Activated CD4-positive, alpha-beta T cell treated with anti-CD3 and anti-CD28 coated beads, Interleukin-2, amount 50 U/mL, for 48 hours (primary cell): ENCODE measurements at regions not wholly inside any gene's neighbourhood (a gene's known extent, or its start where the extent isn't known, plus 50 kb on each side); places are given as distances from the start of the nearest gene placed in this dataset.

ENCODE experiments used
- DNase-seq, 2 experiments: peaks; one replicate each; pipeline ENCODE4 v3.0.0-alpha.2; 2020

DNA sequence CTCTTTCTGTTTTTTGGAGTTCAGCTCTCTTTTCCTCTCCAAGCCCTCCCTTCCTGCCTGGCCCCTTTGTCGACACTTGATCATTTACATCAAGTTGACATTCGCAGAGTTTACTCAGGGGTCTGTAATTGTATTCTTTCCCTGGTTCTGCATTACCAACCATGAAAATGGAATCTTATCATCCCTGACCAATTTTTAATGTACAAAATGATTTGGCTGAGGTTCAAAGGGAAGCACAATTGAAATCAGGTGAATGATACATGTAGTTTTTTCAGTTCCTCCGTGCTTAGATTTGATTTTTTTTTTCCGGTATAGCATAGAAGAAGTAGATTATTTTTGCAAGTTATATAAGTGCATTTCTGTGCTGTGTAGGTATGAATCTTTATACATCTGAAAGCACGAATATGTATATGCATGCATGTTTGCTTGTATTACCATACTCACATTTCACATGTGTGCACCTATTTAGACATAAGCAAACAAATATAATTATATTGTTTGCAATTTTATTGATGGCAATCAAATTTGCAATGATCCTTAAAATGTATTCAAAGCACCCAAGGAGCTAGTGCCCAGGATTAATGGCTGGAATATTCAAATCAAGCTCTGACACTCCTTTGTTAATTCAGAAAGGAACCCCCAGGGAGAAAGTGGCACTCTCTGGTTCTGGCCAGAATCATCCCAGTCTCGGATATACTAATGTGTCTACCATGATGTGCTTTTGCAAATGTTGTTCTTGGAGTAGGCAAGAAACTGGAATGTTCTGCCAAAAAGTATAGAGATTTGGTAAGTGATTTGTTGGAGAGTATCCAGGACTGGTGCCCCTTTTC is 189.3 kb downstream of the VRK1 start:
- no peak for DNase-seq

DNA sequence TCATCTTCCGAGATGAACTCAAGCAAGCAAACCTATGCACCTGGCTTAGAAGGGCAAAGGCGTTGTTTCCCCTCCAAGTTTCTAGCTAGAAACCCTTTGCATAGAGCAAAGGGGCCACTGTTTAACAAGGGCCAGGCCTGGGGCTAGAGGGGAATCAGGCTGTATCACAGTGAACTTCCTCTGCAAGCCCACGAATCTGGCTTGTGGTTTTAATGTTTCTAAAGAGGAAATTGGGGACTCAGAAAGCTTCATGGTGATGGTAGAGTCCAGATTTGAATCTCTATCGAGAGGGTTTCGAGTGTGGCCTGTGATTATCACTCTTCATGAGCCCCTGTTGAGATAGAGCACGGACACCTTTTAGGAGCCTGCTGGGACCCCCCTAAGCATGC is 189.9 kb downstream of the VRK1 start:
- DNase-seq: no peak

- DNase-seq: no peak
Measured at GRCh38 chr14:96987771-96988170, 190.6 kb downstream of the VRK1 start.

GRCh38 chr14:96989306-96989705 is 192.1 kb downstream of the VRK1 start:
- DNase-seq: no peak

- DNase-seq: no peak
Measured at GRCh38 chr14:96991226-96991625, 194.0 kb downstream of the VRK1 start.

GRCh38 chr14:96994999-96995398 is 197.8 kb downstream of the VRK1 start:
- DNase-seq: no peak

- no peak for DNase-seq
Measured at GRCh38 chr14:96997269-96997668, 200.1 kb downstream of the VRK1 start.

DNA sequence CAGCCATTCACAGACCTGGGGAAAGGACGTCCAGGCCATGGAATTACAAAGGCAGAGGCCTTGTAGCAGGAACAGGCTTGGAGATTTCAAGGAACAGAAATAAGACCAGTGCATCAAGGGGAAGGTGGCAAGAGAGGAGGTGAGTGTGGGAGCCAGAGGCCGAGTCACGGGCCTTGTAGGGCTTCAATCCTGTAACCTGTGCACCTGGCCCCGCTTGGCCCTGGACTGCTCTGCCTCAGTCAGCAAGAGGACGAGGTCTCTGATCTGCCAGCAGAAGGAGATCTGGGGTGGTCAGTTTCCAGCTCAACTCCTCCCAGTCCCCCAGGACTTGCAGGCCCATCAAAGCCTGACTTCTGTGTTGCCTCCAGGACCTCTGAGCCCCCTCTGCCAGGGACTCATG is 200.8 kb downstream of the VRK1 start:
- DNase-seq: no peak

GRCh38 chr14:96999654-97000155 is 202.5 kb downstream of the VRK1 start:
- DNase-seq: no peak

DNA sequence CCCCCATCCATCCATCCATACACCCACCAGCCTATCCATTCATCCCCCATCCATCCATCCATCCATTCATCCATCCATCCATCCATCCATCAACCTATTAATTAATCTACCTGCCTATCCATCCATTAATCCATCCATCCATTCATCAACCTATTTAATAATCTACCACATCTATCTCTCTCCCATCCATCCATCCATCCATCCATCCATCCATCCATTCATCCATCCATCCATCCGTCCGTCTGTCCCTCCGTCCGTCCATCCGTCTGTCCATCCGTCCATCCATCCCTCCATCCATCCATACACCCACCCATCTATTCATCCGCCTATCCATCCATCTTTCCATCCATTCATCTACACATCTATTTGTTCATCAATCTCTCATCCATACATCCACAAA is 205.3 kb downstream of the VRK1 start:
- no peak for DNase-seq

GRCh38 chr14:97005934-97006333 is 208.8 kb downstream of the VRK1 start:
- no peak for DNase-seq

DNA sequence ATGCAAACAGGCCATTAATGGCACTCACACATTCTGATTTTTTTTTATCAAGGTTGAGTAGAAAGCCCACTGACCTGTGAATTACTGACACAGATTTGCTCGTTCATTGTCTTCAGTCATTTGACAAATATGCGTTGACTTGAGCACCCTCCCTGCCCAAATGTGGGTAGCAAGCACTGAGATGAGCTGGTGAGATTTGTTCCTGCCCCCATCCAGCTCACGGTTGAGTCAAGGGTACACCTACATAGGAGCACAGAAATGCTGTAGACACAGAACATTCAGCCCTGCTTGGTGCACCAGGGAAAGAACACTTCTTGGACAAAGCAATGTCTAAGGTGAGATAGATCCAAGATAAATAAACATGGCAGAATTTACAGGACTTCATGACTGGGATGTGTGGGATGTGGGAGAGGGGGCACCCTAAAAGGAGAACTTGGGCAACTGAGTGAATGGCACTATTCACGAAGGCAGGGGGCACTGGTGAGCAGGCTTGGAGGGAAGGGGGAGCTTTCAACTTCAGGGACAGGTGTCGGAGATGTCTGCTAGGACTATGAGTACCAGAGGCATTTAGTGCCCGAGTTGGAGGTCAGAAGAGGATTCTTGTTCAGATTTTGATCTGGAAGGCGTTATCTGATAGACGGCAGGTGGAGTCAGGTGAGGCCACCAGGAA is 213.4 kb downstream of the VRK1 start:
- DNase-seq: no peak

DNA sequence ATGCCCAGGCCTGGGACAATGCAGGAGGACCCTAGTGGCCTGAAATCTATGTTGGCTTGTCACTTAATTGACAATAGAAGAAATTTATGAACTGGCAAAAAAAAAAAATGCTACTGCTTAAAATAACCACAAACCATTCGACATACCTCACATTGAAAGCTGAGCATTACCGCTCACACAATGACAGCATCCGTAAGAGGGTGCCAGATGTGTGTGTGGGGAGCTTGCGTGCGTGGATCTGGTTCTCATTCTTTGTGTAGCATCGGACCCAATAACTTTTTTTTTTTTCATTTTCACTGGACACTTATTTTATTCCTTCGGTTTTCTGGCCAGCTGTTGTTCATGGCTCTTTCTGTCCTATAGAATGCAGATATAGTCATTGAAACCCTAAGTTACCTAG is 216.7 kb downstream of the VRK1 start:
- no peak for DNase-seq

- no peak for DNase-seq
Measured at GRCh38 chr14:97021001-97021400, 223.8 kb downstream of the VRK1 start.

DNA sequence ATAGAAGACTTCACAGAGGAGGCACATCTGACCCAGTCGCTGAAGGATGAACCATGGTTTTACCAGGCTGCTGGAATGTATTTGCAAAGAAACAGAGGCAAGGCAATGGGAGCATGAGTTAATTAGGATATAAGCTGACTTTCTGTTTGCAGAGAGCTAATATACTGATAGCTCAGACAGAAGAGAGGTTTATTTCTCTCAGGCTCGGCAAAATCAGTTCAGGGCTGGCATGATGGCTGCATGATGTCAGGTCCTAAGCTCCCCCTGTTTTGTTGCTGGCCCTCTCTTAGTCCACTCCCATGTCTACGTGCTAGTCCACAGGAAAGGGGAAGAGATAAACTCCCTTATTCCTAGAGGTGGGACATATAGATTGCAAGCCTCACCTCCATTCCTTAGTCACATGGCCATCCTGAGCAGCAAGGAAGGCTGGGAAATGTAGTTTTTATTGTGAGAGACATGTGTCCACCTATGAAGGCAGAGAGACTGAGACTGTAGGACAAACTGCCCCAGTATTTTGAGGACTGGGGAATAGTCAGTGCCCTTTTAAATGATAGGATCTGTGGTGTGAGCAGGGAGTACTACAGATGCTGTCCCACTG is 224.5 kb downstream of the VRK1 start:
- no peak for DNase-seq

- no peak for DNase-seq
Measured at GRCh38 chr14:97022741-97023140, 225.6 kb downstream of the VRK1 start.

GRCh38 chr14:97023871-97024270 is 226.7 kb downstream of the VRK1 start:
- DNase-seq: no peak

- DNase-seq: no peak
Measured at GRCh38 chr14:97024300-97024699, 227.1 kb downstream of the VRK1 start.

- DNase-seq: no peak
Measured at GRCh38 chr14:97025722-97026121, 228.5 kb downstream of the VRK1 start.

DNA sequence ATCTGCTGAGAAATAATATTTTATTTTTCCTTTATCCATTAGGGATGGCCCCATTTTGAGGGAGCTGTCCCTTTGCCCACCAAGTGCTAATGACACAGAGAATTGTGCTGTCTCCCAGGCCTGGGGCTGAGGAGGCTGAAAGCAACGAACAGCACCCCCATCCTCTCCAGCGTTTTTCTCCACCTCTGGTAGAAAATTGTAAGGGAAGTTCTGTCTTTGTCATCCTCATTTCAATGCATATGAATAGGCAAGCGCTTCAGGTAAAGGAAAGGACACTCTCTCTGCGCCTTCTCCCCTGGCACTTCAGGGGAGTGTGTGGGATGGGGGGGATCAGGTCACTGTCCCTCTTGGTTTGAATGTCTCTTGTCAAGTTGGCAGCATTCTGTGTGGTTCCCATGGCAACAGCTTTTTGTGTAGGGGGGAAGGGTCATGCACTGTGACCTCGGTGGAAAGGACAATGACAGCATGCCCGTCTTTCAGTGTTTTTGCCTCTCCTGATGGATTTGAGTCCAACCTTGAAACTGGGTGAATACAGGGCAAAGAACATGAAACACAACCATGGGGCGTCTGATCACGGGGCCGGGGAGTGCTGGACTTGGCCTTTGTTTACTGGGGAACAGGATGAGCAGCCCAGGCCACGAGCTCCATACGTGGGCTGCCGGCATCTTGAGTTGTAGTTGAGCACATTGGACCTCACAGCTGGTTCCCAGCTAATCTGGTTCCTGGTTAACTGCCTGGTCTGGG is 230.2 kb downstream of the VRK1 start:
- no peak for DNase-seq

- no peak for DNase-seq
Measured at GRCh38 chr14:97028382-97028781, 231.2 kb downstream of the VRK1 start.

DNA sequence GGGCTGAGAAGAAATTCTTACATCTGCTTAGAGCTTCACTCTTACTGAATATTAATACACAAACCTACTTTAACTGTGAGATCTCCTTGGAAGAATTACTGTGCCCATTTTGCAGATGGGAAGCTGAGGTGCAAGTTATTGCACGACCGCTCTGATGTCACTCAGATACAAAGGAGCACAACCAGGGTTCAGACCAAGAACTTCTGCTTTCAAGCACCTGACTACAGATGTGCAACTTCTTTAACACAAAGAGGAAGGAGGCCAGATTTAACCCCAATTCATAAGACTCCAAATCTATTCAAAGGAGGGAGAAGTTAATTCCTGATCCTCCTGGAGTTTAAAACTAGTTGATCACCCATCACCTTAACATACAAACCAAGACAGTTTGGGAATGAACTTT is 232.6 kb downstream of the VRK1 start:
- DNase-seq: no peak

DNA sequence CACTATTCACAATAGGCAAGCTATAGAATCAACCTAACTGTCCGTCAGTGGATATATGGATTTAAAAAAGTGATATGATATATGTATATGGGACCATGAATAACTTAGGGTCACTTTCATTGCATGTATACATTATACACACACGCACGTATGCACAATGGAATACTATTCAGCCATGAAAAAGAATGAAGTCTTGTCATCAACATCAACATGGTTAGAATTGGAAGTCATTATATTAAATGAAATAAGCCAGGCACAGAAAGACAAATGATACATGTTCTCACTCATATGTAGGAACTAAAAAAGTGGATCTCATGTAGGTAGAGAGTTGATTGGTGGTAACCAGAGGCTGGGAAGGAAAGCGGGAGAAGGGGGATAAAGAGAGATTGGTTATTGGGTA is 234.3 kb downstream of the VRK1 start:
- DNase-seq: no peak
